ENCODE measurements at regions not wholly inside any gene's neighbourhood (a gene's known extent, or its start where the extent isn't known, plus 50 kb on each side); places are given as distances from the start of the nearest gene placed in this dataset.
A peak's percentile ranks its signal among the peaks of the same experiment; 100 is the strongest.
"Not testable (repeated sequence)": the region's sequence is repeated elsewhere in the genome, so short reads cannot be mapped to it uniquely, and the experiment has no call there.

DNA sequence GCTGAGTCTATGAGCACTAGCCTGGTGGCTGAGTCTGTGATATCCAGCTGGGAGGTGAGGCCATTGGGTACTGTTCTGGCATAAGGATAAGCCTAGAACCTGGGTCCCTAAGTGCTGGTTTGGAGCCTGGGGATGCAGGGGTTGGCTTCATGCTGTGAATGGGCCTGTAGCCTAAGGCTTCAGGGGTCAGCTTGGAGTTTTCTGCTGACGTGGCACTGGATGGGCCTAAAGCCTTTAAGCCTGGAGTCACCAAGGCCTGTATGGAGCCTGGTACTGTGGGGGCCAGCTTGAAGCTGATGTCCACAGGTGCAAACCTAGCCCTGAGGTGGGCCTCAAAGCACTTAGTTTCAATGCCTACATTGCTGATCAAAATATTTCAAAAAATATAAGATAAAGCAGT is 979.6 kb upstream of the POU3F4 start:
- DNase-seq, result no peak

DNA sequence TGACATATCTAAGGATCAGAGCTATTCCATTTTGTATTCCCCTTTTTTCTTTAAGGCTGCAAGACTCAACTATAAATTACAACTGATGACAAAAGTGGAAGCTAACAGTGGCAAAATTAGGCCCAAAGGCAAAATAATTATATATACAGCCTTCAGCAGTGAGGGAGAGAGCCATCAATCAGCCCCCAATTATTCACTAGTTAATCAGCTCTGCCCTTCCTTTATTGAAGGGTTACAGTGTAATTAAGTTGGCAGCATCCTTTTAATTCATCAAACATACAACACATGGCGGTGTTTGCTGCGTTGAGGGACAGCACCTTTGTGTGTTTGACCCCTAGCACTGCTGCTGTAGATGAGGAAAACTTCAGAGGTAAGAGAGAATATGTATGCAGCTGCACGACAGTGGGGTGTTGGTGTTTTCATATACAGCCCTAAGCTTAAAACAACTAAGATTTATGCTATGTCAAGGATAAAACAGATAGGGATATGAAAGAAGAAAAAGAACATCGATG is 973.9 kb upstream of the POU3F4 start:
- DNase-seq, result no peak

DNA sequence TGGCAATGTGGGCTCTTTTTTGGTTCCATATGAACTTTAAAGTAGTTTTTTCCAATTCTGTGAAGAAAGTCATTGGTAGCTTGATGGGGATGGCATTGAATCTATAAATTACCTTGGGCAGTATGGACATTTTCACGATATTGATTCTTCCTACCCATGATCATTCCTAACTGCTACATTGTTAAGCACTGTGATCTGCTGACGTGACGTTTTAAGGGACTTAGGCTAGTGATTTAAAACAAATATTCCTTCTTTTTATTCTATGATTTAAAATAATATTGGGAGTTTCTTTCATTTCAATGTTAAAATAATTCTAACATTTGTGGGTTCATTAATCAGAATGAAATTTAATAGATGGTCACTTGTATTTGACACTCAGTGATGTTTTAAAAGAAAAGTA is 970.9 kb upstream of the POU3F4 start:
- not testable (repeated sequence) for DNase-seq

DNA sequence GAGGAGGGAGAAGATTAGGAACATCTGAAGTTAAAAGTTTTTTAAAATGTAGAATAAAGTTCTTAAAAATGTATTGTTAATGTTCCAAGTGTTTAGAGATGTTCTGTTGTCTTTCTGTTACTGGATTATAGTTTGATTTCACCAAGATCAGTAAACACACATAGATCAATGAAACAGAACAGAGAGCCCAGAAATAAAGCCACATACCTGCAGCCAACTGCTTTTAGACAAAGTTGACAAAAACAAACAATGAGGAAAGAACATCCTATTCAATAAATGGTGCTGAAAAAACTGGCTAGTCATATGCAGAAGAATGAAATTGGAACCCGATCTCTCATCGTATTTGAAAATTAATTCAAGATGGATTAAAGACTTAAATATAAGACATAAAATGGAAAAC is 966.3 kb upstream of the POU3F4 start:
- DNase-seq, result no peak

DNA sequence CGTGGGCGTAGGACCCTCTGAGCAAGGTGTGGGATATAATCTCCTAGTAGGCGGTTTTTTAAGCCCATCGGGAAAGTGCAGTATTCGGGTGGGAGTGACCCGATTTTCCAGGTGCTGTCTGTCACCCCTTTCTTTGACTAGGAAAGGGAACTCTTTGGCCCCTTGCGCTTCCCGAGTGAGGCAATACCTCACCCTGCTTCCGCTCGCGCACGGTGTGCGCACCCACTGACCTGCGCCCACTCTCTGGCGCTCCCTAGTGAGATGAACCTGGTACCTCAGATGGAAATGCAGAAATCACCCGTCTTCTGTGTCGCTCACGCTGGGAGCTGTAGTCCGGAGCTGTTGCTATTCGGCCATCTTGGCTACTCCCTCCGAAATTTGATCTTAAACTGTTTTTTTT is 955.9 kb upstream of the POU3F4 start:
- DNase-seq, result not testable (repeated sequence)

DNA sequence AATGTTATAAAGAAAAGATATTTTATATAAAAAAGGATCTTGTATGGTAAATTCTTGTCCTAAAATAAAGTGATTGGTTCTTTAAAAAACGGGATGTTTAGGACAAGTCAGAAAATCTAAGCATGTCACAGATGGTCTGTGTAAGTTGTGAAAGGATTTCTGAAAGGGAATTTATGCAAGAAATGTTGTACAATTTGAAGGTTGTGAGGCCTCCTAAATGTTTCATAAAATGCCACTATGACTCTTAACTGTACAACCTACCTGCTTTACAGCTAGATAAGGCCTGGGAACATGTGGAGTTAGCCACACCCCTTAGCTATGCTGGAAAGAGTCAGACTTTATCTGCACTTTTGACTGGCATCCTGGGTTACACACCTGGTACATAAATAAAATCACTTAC is 951.5 kb upstream of the POU3F4 start:
- no peak for DNase-seq

DNA sequence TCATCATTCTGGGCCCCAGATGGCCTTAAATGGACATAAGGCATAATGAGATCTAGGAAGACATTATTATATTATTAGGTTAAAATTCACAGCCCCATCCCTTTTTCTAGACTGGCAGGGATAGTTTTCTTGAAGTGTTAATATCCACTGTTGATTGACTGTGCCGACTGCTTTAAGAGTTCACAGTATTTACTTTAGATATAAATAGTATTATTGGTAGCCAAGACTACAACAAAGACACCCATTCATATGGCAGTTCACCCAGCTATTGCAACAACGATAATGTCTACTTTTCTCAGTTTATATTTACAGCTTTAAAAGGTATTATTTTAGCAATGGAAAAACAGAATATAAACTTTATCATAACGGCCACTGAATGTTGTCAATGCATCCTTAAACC is 922.2 kb upstream of the POU3F4 start:
- DNase-seq, result no peak

DNA sequence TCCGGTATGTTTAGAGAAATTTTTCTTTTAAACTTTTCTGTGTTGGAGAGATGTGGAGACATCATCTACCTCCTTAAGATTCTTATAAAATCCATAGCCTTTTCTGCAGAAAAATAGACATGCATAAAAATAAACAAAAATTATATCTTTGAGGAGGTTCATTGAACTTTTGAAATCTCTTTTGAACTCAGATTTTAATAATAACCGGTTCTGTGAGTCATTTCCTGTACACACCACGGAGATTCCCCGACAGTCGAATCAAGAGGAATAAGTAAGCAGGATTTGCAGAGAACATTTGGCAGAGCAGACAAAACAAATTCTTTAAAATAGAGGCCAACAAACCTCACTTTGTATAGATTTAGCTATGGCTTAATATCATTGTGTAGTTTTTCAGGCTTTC is 918.7 kb upstream of the POU3F4 start:
- DNase-seq, result peak; percentile 14

DNA sequence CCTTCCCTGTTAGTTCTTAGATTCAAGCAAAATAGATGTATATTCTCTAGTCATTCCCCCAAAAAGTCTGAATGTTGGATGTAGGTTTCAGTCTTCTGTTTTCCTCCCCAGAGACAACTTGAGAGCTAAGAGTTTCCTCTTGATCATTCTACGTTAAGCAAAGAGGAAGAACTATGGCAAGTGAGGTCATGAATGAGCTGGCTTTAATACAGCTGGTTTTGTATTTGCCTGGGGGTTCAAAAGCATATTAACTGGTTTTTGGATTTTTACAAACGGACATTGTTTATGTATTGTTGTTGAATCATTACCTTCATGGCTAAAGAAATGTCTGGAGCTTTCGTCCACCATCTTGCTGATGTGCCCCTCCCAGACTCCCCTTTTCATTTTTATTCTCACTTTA is 916.7 kb upstream of the POU3F4 start:
- DNase-seq, result no peak

DNA sequence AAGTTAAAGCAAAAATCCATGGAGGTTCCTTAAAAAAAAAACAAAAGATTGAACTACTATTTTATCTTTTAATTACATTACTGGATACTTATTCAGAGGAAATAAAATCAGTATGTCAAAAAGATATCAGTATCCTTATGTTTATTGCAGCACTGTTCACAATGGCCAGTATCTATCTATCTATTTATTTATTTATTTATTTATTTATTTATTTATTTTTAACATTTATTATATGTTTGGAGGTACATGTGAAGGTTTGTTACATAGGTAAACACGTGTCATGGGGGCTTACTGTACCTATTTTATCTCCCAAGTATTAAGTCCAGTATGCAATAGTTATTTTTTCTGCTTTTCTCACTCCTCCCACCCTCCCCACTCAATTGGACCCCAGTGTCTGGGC is 881.1 kb upstream of the POU3F4 start:
- DNase-seq, result no peak

DNA sequence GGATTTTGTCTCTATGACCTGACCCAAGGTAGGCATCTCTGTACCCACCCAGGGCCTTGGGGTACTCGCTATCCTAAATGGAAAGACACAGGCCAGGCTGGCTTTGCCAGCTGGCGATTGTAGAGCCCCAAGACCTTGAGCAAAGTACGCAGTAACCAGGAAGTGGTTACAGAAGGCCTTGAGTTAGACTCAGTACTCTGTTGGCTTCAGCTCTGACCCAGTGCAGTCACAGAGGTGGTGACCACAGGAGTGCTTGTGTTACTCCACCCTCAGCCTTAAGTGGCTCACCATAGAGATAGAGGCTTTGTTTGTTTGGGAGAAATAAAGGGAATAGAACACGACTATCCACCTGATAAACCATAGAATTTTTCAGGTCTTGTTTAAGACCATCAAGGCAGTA is 880.5 kb upstream of the POU3F4 start:
- DNase-seq, result no peak

DNA sequence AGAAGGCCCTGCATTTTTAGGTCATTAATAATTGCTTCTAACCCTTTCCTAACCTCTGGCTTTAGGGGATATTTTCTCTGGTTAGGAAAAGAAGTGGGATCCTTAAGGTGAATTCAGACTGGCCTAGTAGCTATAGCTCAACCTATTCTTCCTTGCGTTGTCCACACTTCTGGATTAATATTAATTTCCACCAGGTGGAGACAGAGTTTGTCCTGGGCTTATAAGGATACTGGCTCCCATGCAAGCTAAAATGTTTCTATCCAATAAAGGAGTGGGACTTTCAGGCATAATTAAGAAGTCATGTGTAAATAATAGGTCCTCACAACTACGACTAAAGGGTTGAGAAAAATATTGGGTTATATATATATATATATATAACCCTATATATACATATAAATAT is 860.0 kb upstream of the POU3F4 start:
- DNase-seq, result no peak

DNA sequence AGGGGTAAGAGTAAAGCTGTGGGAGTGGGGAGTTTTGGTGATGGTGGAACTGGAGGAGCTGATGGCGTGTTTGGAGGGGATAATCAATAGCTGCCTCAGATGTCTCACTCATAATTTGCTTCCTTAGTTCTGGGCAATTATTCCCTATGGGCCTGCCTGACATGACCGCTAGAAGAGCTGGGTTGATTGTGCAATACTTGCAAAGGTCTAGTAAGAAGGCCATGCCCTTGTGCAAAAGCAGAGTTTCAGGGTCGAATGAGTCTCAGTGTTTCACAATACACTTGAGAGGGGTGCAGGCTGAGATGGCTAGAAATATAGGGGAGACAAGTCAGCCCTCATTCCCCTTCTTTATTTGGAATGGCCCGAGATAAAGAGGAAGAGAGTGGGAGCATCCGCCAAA is 858.4 kb upstream of the POU3F4 start:
- no peak for DNase-seq

DNA sequence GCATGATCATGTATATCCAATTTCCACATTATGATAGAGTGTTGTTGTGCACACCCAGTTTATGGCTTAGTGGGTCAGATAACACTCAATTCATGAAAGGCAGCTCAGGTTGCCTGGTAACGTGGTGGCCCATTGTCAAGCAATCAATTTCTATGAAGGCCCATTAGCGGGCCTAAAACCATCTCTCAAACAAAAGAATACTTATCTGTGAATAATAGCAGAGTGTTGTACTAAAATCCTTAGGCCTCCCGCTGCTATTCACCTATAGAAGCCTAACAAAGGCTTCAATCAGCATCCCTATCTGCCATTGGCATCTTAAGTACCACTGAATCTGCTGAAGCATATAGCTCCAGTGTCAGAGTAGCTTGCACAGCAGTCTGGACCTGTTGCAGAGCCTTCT is 849.6 kb upstream of the POU3F4 start:
- no peak for DNase-seq

DNA sequence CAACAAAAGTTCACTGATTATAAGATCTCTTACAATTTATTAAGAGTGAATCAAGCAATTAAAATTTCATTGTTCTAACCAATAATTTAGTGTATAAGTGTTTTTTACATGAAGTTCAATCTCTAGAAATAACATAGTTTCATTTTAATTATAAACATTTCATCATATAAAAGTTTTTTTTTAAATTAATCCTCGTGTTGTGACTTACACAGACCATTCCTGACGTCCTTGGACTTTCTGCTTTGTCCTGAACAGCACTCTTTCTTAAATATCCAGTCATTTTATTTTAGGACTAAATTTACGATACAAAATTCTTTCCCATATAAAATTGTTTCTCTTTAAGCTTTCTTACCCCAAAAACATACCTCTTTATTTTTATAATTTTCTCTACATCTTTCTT is 841.7 kb upstream of the POU3F4 start:
- no peak for DNase-seq

DNA sequence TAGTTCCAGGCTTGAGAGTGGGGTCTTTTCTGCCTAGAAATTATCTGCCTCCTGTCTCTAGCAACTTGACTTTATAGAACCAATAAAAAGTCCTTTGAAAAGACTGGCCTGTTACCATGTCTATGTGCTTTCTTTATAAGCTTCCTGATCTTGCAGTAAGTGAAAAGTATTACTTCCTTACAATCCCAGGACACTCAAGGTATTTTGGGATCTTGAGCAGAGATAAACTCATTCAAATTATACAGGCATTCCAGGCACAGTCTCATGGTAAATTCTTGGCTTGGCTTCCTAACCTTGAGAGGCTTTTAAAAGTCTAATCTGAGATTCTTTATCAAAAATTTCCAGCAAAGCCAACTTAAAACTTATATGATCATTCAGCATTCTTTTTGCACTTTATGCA is 833.0 kb upstream of the POU3F4 start:
- DNase-seq, result no peak

DNA sequence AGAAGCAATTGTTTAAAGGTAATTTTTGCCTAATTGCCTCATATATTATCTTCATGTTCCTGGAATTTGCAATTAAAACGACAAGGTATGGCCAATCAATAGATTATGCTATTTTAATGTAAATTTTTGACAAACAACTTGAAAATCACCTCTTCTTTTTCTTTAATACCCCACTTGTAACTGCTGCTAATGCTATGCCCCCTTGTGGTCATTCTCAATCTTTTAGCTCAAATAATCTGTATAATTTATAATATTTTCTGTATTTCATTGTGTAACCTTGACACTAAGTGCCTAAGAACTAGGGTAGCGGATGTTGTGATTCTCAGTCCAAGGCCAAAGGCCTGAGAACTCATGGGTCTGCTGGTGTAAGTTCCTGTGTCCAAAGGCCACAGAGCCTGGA is 831.7 kb upstream of the POU3F4 start:
- DNase-seq, result no peak

DNA sequence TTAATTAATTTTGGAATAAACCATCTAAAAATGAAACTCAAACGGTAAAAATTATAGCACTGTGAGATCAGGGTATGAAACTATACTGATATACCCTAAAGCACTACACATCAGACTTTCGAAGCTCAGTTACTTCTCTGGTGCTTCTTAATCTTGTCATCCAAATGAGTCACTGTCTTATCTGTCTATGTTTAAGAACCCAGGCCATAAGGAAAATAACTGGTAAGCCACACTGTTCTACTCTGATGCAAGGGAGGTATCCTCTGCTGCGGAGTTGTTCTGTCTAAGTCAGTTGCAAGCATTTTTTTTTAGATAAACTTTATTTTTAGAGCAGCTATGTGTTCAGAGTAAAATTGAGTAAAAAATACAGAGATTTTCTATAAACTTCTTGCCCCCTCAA is 830.8 kb upstream of the POU3F4 start:
- DNase-seq, result no peak

DNA sequence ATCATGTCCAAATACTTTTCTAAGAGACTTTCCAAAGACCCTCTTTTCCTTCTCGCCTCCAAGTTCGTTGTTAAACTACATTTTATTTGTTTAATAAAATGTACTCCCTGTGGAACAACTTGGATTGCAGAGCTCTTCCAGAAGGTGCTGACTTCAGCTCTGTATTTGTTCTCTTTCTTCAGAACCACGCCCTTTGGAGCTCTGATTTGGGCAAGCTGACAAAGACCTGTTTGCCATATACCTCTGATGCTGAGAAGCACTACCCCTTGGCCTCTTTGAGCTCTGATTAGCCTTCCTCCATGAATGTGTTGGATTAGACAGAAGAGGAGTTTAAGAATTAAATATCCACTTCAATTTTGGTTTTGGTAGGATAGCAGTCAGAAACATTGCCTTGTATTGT is 815.1 kb upstream of the POU3F4 start:
- DNase-seq, result no peak

DNA sequence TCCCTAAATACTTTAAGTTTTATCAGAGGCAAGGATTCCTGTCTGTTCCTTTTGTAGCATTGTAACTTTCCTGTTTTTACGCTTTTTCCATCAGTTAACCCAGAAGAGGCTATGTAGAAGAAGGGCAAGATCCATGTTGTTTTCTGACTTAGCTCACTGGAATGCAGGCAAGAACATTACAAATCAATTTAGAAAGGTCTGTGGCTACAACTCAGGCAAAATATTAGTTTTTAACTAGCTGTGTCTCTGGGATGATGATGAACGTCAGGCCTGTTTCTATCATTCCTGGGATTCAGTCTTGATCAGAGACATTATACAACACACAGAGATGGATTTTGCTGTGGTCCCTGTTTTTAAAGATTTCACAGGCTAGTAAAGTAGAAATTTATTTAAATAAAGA is 813.0 kb upstream of the POU3F4 start:
- DNase-seq, result no peak

DNA sequence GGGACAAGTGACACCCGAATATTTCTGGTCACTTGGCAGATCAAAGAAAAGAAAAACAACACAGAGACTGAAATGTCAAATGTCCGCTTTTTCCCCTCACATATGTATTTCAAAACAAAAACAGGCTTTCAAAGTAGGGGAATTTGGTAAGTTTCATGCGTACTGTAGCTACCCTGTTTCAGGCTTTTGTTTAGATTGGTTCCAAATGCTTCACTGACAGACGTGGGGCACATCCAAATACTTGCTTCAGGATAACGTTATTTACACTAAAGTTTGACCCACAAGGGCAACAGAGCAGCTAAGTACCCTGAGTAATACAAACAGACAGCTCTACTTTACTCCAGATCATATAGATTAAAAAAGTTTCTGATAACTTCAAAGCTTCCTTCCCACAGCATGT is 804.5 kb upstream of the POU3F4 start:
- DNase-seq, result no peak

DNA sequence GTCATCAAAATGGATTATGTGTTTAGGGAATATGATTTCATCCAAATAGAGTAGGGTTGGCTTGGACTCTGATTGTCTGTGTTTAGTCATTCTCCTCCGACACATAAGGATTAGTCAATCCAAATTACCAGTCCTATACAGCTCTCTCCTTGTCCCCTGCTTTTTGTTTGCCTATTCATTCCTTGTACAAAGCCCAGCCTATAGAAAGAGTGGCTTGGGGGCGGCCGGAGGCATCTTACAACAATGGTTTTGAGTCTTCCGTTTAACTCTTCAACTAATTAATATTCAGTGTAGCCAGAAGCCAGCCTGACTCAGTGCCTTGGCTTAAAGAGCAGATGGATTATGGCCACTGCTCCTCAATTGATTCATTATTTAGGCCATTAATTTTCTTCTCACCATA is 796.6 kb upstream of the POU3F4 start:
- DNase-seq, result no peak

DNA sequence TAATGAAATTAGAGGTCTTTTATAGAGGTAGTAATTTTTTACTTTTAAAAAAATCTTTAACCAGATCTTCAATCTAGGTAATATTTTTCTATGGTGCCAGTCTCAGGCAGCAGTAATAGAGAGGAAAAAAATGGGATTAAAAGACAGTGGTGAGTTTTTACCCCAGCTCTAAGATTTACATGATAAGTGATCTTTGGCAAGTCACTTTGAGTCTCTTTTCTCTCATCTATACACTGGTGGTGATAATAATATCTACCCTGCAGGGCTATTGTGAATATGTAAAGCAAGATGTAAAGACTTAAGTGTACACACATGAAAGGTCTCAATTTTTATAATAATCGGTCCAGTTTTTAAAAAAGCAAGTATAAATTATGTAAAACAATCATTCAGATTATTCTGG is 786.2 kb upstream of the POU3F4 start:
- no peak for DNase-seq

DNA sequence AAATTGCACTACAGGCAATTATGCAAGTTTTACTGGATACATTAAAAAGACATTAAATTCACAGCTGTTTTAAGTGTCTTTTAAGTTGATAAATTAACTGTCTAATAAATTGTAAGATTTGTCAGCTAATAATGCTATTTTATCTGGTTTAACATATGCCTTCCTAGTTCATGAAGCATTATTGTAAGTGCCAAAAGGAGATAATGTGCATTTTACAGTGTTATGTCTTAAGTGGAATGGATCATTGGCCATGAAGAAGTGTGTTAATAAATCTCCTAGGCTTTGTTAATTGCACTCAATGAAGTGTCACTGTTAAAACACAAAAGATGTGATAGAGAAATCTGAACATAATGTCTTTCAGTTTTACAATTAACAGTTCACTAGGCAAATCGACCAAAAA is 784.3 kb upstream of the POU3F4 start:
- no peak for DNase-seq

DNA sequence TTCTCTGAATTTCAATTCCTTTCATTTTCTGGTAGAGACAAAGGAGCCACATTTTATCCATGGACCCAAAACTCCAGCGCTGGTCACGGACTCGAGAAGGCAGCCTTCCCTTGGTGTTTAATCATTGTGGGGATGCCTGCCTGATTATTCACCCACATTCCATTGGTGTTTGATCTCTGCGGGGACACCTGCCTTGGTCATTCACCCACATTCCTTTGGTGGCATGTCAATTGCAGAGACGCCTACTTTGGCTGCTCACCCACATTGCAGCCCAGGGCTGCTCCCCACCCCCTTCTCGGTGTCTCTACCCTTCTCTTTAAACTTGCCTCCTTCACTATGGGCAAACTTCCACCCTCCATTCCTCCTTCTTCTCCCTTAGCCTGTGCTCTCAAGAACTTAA is 780.7 kb upstream of the POU3F4 start:
- DNase-seq, result not testable (repeated sequence)

DNA sequence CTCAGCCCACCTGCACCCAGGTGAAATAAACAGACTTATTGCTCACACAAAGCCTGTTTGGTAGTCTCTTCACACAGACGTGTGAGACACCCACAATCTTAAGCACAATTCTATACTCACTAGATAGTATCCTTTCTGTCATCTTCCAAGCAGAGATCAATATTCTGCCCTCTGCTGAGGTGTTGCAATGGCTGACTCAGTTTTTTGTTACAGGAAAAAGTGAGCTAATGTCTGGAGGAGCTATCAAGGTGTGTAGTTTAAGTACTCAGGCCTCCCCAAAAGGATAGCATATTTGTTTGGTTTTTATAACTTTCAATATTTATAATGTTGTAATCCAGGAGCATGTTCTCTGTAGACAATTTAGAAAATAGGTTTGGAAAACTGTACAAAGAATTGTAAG is 775.2 kb upstream of the POU3F4 start:
- no peak for DNase-seq
